PFSK-1 (cell line): ENCODE measurements at regions not wholly inside any gene's neighbourhood (a gene's known extent, or its start where the extent isn't known, plus 50 kb on each side); places are given as distances from the start of the nearest gene placed in this dataset.

Experiments
- POLR2AphosphoS5 ChIP-seq: IDR thresholded peaks from 2 replicates; pipeline ENCODE4 v1.6.1; 2012; ENCODE audit warnings: low read depth, mild to moderate bottlenecking, control low read depth, low read length, moderate library complexity
- TAF1 ChIP-seq: IDR thresholded peaks from 2 replicates; pipeline ENCODE4 v1.6.1; 2012; ENCODE audit warnings: low read length, control low read depth, borderline replicate concordance; ENCODE audit not compliant: insufficient read depth

DNA sequence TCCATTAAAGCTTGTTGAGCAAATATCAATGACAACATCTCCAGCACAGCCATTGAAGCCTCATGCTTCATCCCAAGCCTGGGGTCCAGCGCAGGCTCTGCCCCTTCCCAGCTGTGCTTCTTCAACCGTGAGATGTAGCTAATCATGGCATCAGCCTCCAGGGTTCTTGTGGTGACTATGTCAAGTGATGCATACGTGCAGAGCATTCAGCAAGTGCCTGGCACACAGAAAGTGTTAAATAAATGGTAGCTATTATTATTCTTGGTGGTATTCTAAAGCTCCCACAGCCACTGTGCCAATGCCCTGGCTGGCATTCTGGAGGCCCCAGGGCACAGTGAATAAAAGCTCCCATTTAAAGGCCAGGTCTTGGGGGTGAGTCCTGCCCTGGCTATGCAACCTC, 146.6 kb downstream of the WDR11 start:
- TF ChIP-seq POLR2AphosphoS5, result no peak
- no peak for TF ChIP-seq TAF1
